ENCODE measurements at regions not wholly inside any gene's neighbourhood (a gene's known extent, or its start where the extent isn't known, plus 50 kb on each side); places are given as distances from the start of the nearest gene placed in this dataset.

GRCh38 chr6:98782772-98783171 is 51.6 kb upstream of the POU3F2 start:
- DNase-seq (ENCODE audit: extremely low read depth in 1 of 2, low read depth in 1 of 2) = no peak

GRCh38 chr6:98783578-98783977 is 50.8 kb upstream of the POU3F2 start:
- no peak for DNase-seq (ENCODE audit: extremely low read depth in 1 of 2, low read depth in 1 of 2)
